GM12874 (cell line): ENCODE measurements at regions not wholly inside any gene's neighbourhood (a gene's known extent, or its start where the extent isn't known, plus 50 kb on each side); places are given as distances from the start of the nearest gene placed in this dataset.

ENCODE experiments used
- CTCF ChIP-seq: IDR thresholded peaks from 2 replicates; pipeline ENCODE4 v1.5.1; 2011; ENCODE audit warnings: low read depth, mild to moderate bottlenecking, control low read depth, low read length, moderate library complexity; ENCODE audit not compliant: insufficient read depth

- no peak for TF ChIP-seq CTCF
Measured at GRCh38 chr2:175709248-175709647, 292.8 kb downstream of the LNPK start.

GRCh38 chr2:175707322-175707721, 294.7 kb downstream of the LNPK start:
- no peak for TF ChIP-seq CTCF

- no peak for TF ChIP-seq CTCF
Measured at GRCh38 chr2:175698061-175698460, 304.0 kb downstream of the LNPK start.

GRCh38 chr2:175690113-175690837, 311.8 kb downstream of the LNPK start:
- TF ChIP-seq CTCF, result peak; percentile 31; the same call in 1 of the 2 replicates

GRCh38 chr2:175688243-175688642, 313.8 kb downstream of the LNPK start:
- no peak for TF ChIP-seq CTCF

- TF ChIP-seq CTCF, result no peak
Measured at GRCh38 chr2:175687465-175687864, 314.6 kb downstream of the LNPK start.

GRCh38 chr2:175686002-175686401, 316.1 kb downstream of the LNPK start:
- TF ChIP-seq CTCF, result no peak
